Ovary (tissue), 1 donor: ENCODE measurements at regions not wholly inside any gene's neighbourhood (a gene's known extent, or its start where the extent isn't known, plus 50 kb on each side); places are given as distances from the start of the nearest gene placed in this dataset.

Experiments used
- EP300 ChIP-seq: sonication (generic); formaldehyde crosslinking; IDR thresholded peaks from one replicate; pipeline ENCODE4 v1.6.1; 2017; ENCODE audit warnings: antibody characterized with exemption
- POLR2A ChIP-seq: fragments of 450-650 bp; IDR thresholded peaks from one replicate; pipeline ENCODE4 v1.6.1; 2017; ENCODE audit warnings: antibody characterized with exemption, mild to moderate bottlenecking, moderate library complexity

DNA sequence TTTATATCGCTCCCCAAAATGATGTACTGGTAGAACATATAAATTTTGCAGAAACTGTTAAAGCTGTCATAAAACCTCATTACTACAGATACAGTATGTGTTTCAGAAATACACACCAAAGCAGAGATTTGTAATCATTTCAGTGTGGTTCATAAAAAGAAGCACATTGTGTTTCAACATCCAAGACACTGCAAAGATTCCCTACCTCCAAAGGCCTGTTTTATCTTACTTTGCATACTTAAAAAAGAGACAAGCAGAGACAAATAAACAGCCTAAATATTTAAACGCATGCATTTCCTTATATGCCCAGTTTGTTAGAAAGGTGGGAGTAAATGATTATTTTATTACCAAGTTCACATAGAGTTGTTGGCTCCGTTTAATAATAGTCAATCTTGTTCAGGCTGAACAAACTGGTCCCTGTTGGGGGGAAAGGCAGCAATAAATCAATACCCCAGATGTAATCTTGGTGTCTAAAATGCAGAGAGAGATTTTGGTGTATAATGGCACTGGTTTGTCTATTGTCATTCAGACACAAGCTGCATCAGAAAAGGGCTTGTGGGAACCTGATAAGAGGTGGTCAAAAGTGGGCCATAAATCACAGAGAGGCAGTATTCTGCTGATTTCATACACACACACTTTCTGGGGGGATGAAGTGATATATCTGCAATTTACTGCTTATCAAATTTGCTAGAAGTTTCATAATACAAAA is 321.4 kb upstream of the ETAA1 start:
- TF ChIP-seq POLR2A (no peak), EP300 (no peak)
